Fibroblast of mammary gland (primary cell): ENCODE measurements at regions not wholly inside any gene's neighbourhood (a gene's known extent, or its start where the extent isn't known, plus 50 kb on each side); places are given as distances from the start of the nearest gene placed in this dataset.
"Not testable (repeated sequence)": the region's sequence is repeated elsewhere in the genome, so short reads cannot be mapped to it uniquely, and the experiment has no call there.

Source experiments
- DNase-seq: peaks from one replicate; pipeline ENCODE4 v3.0.0-alpha.2; 2010; ENCODE audit warnings: low read depth
- H3K4me3 ChIP-seq: 2 replicates; pipeline ENCODE4 v1.5.1; 2011; ENCODE audit warnings: low read depth, mild to moderate bottlenecking, low read length, moderate library complexity; ENCODE audit not compliant: control insufficient read depth
- CTCF ChIP-seq: conservative IDR thresholded peaks from 2 replicates; pipeline ENCODE4 v1.5.1; 2011; ENCODE audit warnings: low read depth, low read length, inconsistent platforms; ENCODE audit not compliant: control insufficient read depth, insufficient read depth

GRCh38 chr6:91911945-91912344, 1325.1 kb upstream of the MAP3K7 start:
- no peak for TF ChIP-seq CTCF
- no peak overlapping the region for H3K4me3 ChIP-seq

GRCh38 chr6:91904586-91905164, 1317.8 kb upstream of the MAP3K7 start:
- DNase-seq = no peak
- H3K4me3 ChIP-seq = no peak overlapping the region
- no peak for TF ChIP-seq CTCF

More at GRCh38 chr6:91911945-91912344, 1325.1 kb upstream of the MAP3K7 start:
- no peak for DNase-seq

- TF ChIP-seq CTCF = no peak
Observed at GRCh38 chr6:91895599-91896285, 1308.9 kb upstream of the MAP3K7 start.

GRCh38 chr6:91886183-91886795, 1299.4 kb upstream of the MAP3K7 start:
- H3K4me3 ChIP-seq = no peak overlapping the region
- no peak for DNase-seq
- no peak for TF ChIP-seq CTCF

More at GRCh38 chr6:91895599-91896285, 1308.9 kb upstream of the MAP3K7 start:
- DNase-seq = no peak
- H3K4me3 ChIP-seq = no peak overlapping the region

- DNase-seq = not testable (repeated sequence)
Observed at GRCh38 chr6:91881791-91882190, 1294.9 kb upstream of the MAP3K7 start.

GRCh38 chr6:91879386-91879995, 1292.6 kb upstream of the MAP3K7 start:
- DNase-seq = no peak
- H3K4me3 ChIP-seq = no peak overlapping the region
- TF ChIP-seq CTCF = no peak

More at GRCh38 chr6:91881791-91882190, 1294.9 kb upstream of the MAP3K7 start:
- H3K4me3 ChIP-seq = not testable (repeated sequence)

GRCh38 chr6:91877994-91878393, 1291.1 kb upstream of the MAP3K7 start:
- no peak overlapping the region for H3K4me3 ChIP-seq
- TF ChIP-seq CTCF = no peak
- no peak for DNase-seq
